Left ventricle myocardium inferior (tissue), 1 donor: ENCODE measurements at regions not wholly inside any gene's neighbourhood (a gene's known extent, or its start where the extent isn't known, plus 50 kb on each side); places are given as distances from the start of the nearest gene placed in this dataset.

ENCODE experiments used
- DNase-seq: peaks from one replicate; pipeline ENCODE4 v3.0.0-alpha.2; 2020
- H3K27ac ChIP-seq: fragments of 200-600 bp; replicated peaks from 2 replicates; pipeline ENCODE4 v1.8.0; 2021
- H3K27me3 ChIP-seq: fragments of 200-600 bp; 2 replicates; pipeline ENCODE4 v1.8.0; 2021; ENCODE audit warnings: low read depth
- H3K36me3 ChIP-seq: fragments of 200-600 bp; 2 replicates; pipeline ENCODE4 v1.8.0; 2021
- H3K4me1 ChIP-seq: fragments of 200-600 bp; 2 replicates; pipeline ENCODE4 v1.8.0; 2021
- H3K4me3 ChIP-seq: fragments of 200-600 bp; 2 replicates; pipeline ENCODE4 v1.8.0; 2021; ENCODE audit warnings: mild to moderate bottlenecking, moderate library complexity
- H3K9me3 ChIP-seq: fragments of 200-600 bp; replicated peaks from 2 replicates; pipeline ENCODE4 v1.8.0; 2021
- CTCF ChIP-seq: fragments of 200-600 bp; IDR thresholded peaks from 2 replicates; pipeline ENCODE4 v1.8.0; 2021; ENCODE audit warnings: antibody characterized with exemption, mild to moderate bottlenecking, borderline replicate concordance
- intact Hi-C: fragments of 100-400 bp; cut with micrococcal nuclease; formaldehyde crosslinking; loops from one replicate; pipeline ENCODE4 v1.11.0; 2022
- donor health status: DM: no; HTN: yes; CAD: no; lungs with severe emphysema.

GRCh38 chr11:22037505-22037904, 155.4 kb upstream of the ANO5 start:
- Histone ChIP-seq H3K4me3 (no peak overlapping the region), H3K4me1 (no peaks in the 10 kb centered on the region), H3K27me3 (no peaks in the 10 kb centered on the region), H3K36me3 (no peaks in the 10 kb centered on the region), H3K27ac (no peak overlapping the region), H3K9me3 (no peaks in the 10 kb centered on the region)
- TF ChIP-seq CTCF = no peak
- no peak for DNase-seq
- intact Hi-C loops = no loop called here

- no peaks in the 10 kb centered on the region for H3K4me1 ChIP-seq
- no peaks in the 10 kb centered on the region for H3K9me3 ChIP-seq
- H3K27me3 ChIP-seq = no peaks in the 10 kb centered on the region
- no peak for DNase-seq
- no peaks in the 10 kb centered on the region for H3K36me3 ChIP-seq
- H3K27ac ChIP-seq = no peak overlapping the region
- TF ChIP-seq CTCF = no peak
- intact Hi-C loops = no loop called here
- no peak overlapping the region for H3K4me3 ChIP-seq
Observed at GRCh38 chr11:22041039-22041438, 151.8 kb upstream of the ANO5 start.

GRCh38 chr11:22042081-22042480, 150.8 kb upstream of the ANO5 start:
- H3K4me1 ChIP-seq = no peaks in the 10 kb centered on the region
- H3K36me3 ChIP-seq = no peaks in the 10 kb centered on the region
- intact Hi-C loops = no loop called here
- H3K27me3 ChIP-seq = no peaks in the 10 kb centered on the region
- no peaks in the 10 kb centered on the region for H3K9me3 ChIP-seq
- no peak for TF ChIP-seq CTCF
- no peak for DNase-seq
- H3K27ac ChIP-seq = no peak overlapping the region
- no peak overlapping the region for H3K4me3 ChIP-seq

GRCh38 chr11:22044126-22044525, 148.8 kb upstream of the ANO5 start:
- no peaks in the 10 kb centered on the region for H3K36me3 ChIP-seq

GRCh38 chr11:22049276-22049675, 143.6 kb upstream of the ANO5 start:
- DNase-seq = no peak
- no peaks in the 10 kb centered on the region for H3K4me1 ChIP-seq
- H3K9me3 ChIP-seq = peaks cover 30% of the 10 kb centered on the region
- H3K27me3 ChIP-seq = no peaks in the 10 kb centered on the region
- H3K36me3 ChIP-seq = no peaks in the 10 kb centered on the region
- H3K4me3 ChIP-seq = no peak overlapping the region
- TF ChIP-seq CTCF = no peak
- intact Hi-C loops = no loop called here
- no peak overlapping the region for H3K27ac ChIP-seq

More at GRCh38 chr11:22044126-22044525, 148.8 kb upstream of the ANO5 start:
- Histone ChIP-seq H3K9me3 (no peaks in the 10 kb centered on the region), H3K4me3 (no peak overlapping the region), H3K4me1 (no peaks in the 10 kb centered on the region), H3K27ac (no peak overlapping the region), H3K27me3 (no peaks in the 10 kb centered on the region)
- intact Hi-C loops = no loop called here
- no peak for TF ChIP-seq CTCF
- DNase-seq = no peak

GRCh38 chr11:22065472-22065871, 127.4 kb upstream of the ANO5 start:
- H3K27ac ChIP-seq = no peak overlapping the region
- intact Hi-C loops = no loop called here
- no peaks in the 10 kb centered on the region for H3K4me1 ChIP-seq
- no peak for DNase-seq
- no peak overlapping the region for H3K4me3 ChIP-seq
- H3K9me3 ChIP-seq = peaks cover 53% of the 10 kb centered on the region
- TF ChIP-seq CTCF = no peak
- no peaks in the 10 kb centered on the region for H3K27me3 ChIP-seq
- no peaks in the 10 kb centered on the region for H3K36me3 ChIP-seq
